ENCODE measurements at regions not wholly inside any gene's neighbourhood (a gene's known extent, or its start where the extent isn't known, plus 50 kb on each side); places are given as distances from the start of the nearest gene placed in this dataset.
A peak's percentile ranks its signal among the peaks of the same experiment; 100 is the strongest.

GRCh38 chr10:36564433-36564832 lies 561.0 kb upstream of the ANKRD30A start:
- H3K27me3 ChIP-seq = no peaks in the 10 kb centered on the region
- no peaks in the 10 kb centered on the region for H3K36me3 ChIP-seq
- H3K9me3 ChIP-seq = no peaks in the 10 kb centered on the region
- 68 to 70% methylated on average over 4 of the region's 4 CpGs for WGBS, 2 donors
- no peak overlapping the region for H3K4me3 ChIP-seq
- TF ChIP-seq EP300 (IDR thresholded peaks at IDR 0.05) (no peak), CTCF (IDR thresholded peaks at IDR 0.05) (no peak), POLR2A (IDR thresholded peaks at IDR 0.05) (no peak)
- H3K4me1 ChIP-seq = peaks cover 0 to 14% (median 5%) of the 10 kb centered on the region in 4 donors
- no peak overlapping the region for H3K27ac ChIP-seq
- DNase-seq (ENCODE audit: low spot score in 2 of 2) = no peak

GRCh38 chr10:36559412-36560400 lies 565.7 kb upstream of the ANKRD30A start:
- no peak for DNase-seq (ENCODE audit: low spot score in 2 of 2)

GRCh38 chr10:36556468-36556867 lies 568.9 kb upstream of the ANKRD30A start:
- H3K27me3 ChIP-seq = no peaks in the 10 kb centered on the region
- peak overlapping the region in 2 of 4 donors; percentile 9 to 27 for H3K27ac ChIP-seq
- H3K4me1 ChIP-seq = peaks cover 0 to 31% (median 5%) of the 10 kb centered on the region in 4 donors
- H3K36me3 ChIP-seq = no peaks in the 10 kb centered on the region
- H3K9me3 ChIP-seq = no peaks in the 10 kb centered on the region
- H3K4me3 ChIP-seq = no peak overlapping the region
- no peak for TF ChIP-seq EP300 (IDR thresholded peaks at IDR 0.05)
- TF ChIP-seq CTCF (IDR thresholded peaks at IDR 0.05) = no peak
- TF ChIP-seq POLR2A (IDR thresholded peaks at IDR 0.05) = no peak
- no peak for DNase-seq (ENCODE audit: low spot score in 2 of 2)
- 16 to 21% methylated on average over 2 of the region's 2 CpGs for WGBS, 2 donors

More at GRCh38 chr10:36559412-36560400, 565.7 kb upstream of the ANKRD30A start:
- 44 to 46% methylated on average over 8 of the region's 8 CpGs for WGBS, 2 donors
- H3K27ac ChIP-seq = peak overlapping the region in 2 of 4 donors; percentile 57 to 59
- H3K36me3 ChIP-seq = no peaks in the 10 kb centered on the region
- no peaks in the 10 kb centered on the region for H3K27me3 ChIP-seq
- peaks cover 0 to 26% (median 5%) of the 10 kb centered on the region in 4 donors for H3K4me1 ChIP-seq
- H3K9me3 ChIP-seq = no peaks in the 10 kb centered on the region
- no peak overlapping the region for H3K4me3 ChIP-seq
- TF ChIP-seq POLR2A (IDR thresholded peaks at IDR 0.05) (no peak), CTCF (IDR thresholded peaks at IDR 0.05) (no peak), EP300 (IDR thresholded peaks at IDR 0.05) (peak in 1 of 2 donors; percentile 58)

GRCh38 chr10:36555036-36555435 lies 570.4 kb upstream of the ANKRD30A start:
- Histone ChIP-seq H3K9me3 (no peaks in the 10 kb centered on the region), H3K27me3 (no peaks in the 10 kb centered on the region), H3K36me3 (no peaks in the 10 kb centered on the region), H3K27ac (peak overlapping the region in 3 of 4 donors; percentile 13 to 73 (median 70)), H3K4me1 (peaks cover 0 to 23% (median 2%) of the 10 kb centered on the region in 4 donors), H3K4me3 (no peak overlapping the region)
- no peak for DNase-seq (ENCODE audit: low spot score in 2 of 2)
- WGBS, 2 donors = 47 to 59% methylated on average over 2 of the region's 2 CpGs
- TF ChIP-seq POLR2A (IDR thresholded peaks at IDR 0.05) (no peak), EP300 (IDR thresholded peaks at IDR 0.05) (peak in 1 of 2 donors; percentile 36)

GRCh38 chr10:36547965-36548364 lies 577.4 kb upstream of the ANKRD30A start:
- no peak for TF ChIP-seq EP300 (IDR thresholded peaks at IDR 0.05)
- no peak for TF ChIP-seq POLR2A (IDR thresholded peaks at IDR 0.05)
- TF ChIP-seq CTCF (IDR thresholded peaks at IDR 0.05) = no peak
- H3K27me3 ChIP-seq = no peaks in the 10 kb centered on the region
- H3K36me3 ChIP-seq = no peaks in the 10 kb centered on the region
- 81 to 82% methylated on average over 2 of the region's 2 CpGs for WGBS, 2 donors
- no peaks in the 10 kb centered on the region for H3K9me3 ChIP-seq
- no peak for DNase-seq (ENCODE audit: low spot score in 2 of 2)
- no peaks in the 10 kb centered on the region for H3K4me1 ChIP-seq
- H3K27ac ChIP-seq = no peak overlapping the region
- no peak overlapping the region for H3K4me3 ChIP-seq
